ENCODE measurements at regions not wholly inside any gene's neighbourhood (a gene's known extent, or its start where the extent isn't known, plus 50 kb on each side); places are given as distances from the start of the nearest gene placed in this dataset.

GRCh38 chr10:33833566-33833965 lies 499.1 kb upstream of the NRP1 start:
- no peak overlapping the region for H2BK5ac ChIP-seq (ENCODE audit: low read depth, low read length)
- POLR2A ChIA-PET (ENCODE audit: partially characterized antibody) = interaction anchor here (0.7 kb wide), 1 partner anchor 458 kb away, joined by 3 read pairs; no protein-coding TSS in a partner anchor
- no peaks in the 10 kb centered on the region for H3K79me1 ChIP-seq (ENCODE audit: low read depth, low read length)
- CTCF ChIA-PET (ENCODE audit: partially characterized antibody) = interaction anchor here (1.0 kb wide), 1 partner anchor 10 kb away, joined by 3 read pairs; no protein-coding TSS in a partner anchor
- DNase-seq (ENCODE audit: low read depth in 1 of 2, low spot score in 2 of 2) (no peak), FAIRE-seq (no peak)
- H4K8ac ChIP-seq (ENCODE audit: extremely low read depth, insufficient read depth, low read length) = no peak overlapping the region
- H2BK15ac ChIP-seq (ENCODE audit: low read length) = no peak overlapping the region
- no peaks in the 10 kb centered on the region for H3K36me3 ChIP-seq (ENCODE audit: control insufficient read depth in 2 of 4, insufficient read depth in 4 of 4, low read length in 3 of 4)
- H3K27me3 ChIP-seq (replicated peaks in 1 of 4; ENCODE audit: control insufficient read depth in 3 of 4, extremely low read depth in 1 of 4, insufficient read depth in 3 of 4, low read length in 3 of 4) = no peaks in the 10 kb centered on the region
- H2BK20ac ChIP-seq (ENCODE audit: low read length) = no peak overlapping the region
- H3K9me3 ChIP-seq (ENCODE audit: insufficient read depth in 2 of 2, low read depth in 1 of 2, low read length in 1 of 2) = no peaks in the 10 kb centered on the region
- H3K9ac ChIP-seq (replicated peaks in 1 of 4; ENCODE audit: extremely low read depth in 1 of 4, low read depth in 3 of 4, low read length in 3 of 4) = no peak overlapping the region
- no peaks in the 10 kb centered on the region for H3K4me1 ChIP-seq (replicated peaks in 1 of 4; ENCODE audit: control insufficient read depth in 3 of 4, insufficient read depth in 4 of 4, low read length in 3 of 4)
- H3K4ac ChIP-seq (replicated peaks; ENCODE audit: insufficient read length, low read depth, low read length) = no peak overlapping the region
- H2BK12ac ChIP-seq (ENCODE audit: low read depth, low read length) = no peak overlapping the region
- WGBS, 2 experiments (ENCODE audit: extremely low coverage in 1 of 2, insufficient coverage in 1 of 2, insufficient read length in 1 of 2, insufficient replicate concordance in 2 of 2, low coverage in 1 of 2, low lambda C conversion rate in 2 of 2, missing lambda C conversion rate in 1 of 2) = 96% methylated on average over 5 of the region's 5 CpGs; no CpG with 5 or more reads in 1 of the 2 experiments
- no peak overlapping the region for H3K4me3 ChIP-seq (ENCODE audit: extremely low read depth in 1 of 4, insufficient read depth in 2 of 4, low read depth in 3 of 4, low read length in 4 of 4)
- H3K14ac ChIP-seq (ENCODE audit: insufficient read length) = no peak overlapping the region
- no peak overlapping the region for H2AFZ ChIP-seq (ENCODE audit: low read length)
- H4K5ac ChIP-seq (ENCODE audit: insufficient read length, low read depth, low read length) = no peak overlapping the region
- no peak overlapping the region for H4K91ac ChIP-seq (replicated peaks; ENCODE audit: insufficient read length, low read length)
- no peak overlapping the region for H2AK5ac ChIP-seq (ENCODE audit: low read depth, low read length)
- no peak overlapping the region for H3K56ac ChIP-seq (replicated peaks; ENCODE audit: insufficient read length, low read depth, low read length)
- no peak overlapping the region for H2BK120ac ChIP-seq (replicated peaks; ENCODE audit: low read depth, low read length)
- no peak overlapping the region for H3K27ac ChIP-seq (ENCODE audit: low read depth, low read length)
- no peak overlapping the region for H3K23ac ChIP-seq (ENCODE audit: insufficient read length)
- H3K23me2 ChIP-seq (ENCODE audit: low read depth, low read length) = no peaks in the 10 kb centered on the region
- H3K18ac ChIP-seq (ENCODE audit: extremely low read depth, low read length) = no peak overlapping the region
- H3K4me2 ChIP-seq (ENCODE audit: insufficient read depth in 1 of 2, low read depth in 2 of 2, low read length in 2 of 2) = no peak overlapping the region
- H4K20me1 ChIP-seq (replicated peaks in 1 of 2; ENCODE audit: control insufficient read depth in 1 of 2, insufficient read depth in 2 of 2, low read length in 2 of 2) = no peaks in the 10 kb centered on the region
- H3K79me2 ChIP-seq (ENCODE audit: control insufficient read depth in 1 of 2, insufficient read depth in 2 of 2, low read length in 2 of 2) = no peaks in the 10 kb centered on the region
- TF ChIP-seq KDM5A (IDR thresholded peaks at IDR 0.05; ENCODE audit: low read length) (no peak), POLR2A (IDR thresholded peaks at IDR 0.05; ENCODE audit: control extremely low read depth in 1 of 2, low read depth in 2 of 2, low read length in 2 of 2) (no peak), EZH2 (IDR thresholded peaks at IDR 0.05; ENCODE audit: low read depth, low read length, severe bottlenecking) (no peak), HDAC2 (IDR thresholded peaks at IDR 0.05; ENCODE audit: borderline replicate concordance in 1 of 2, low read depth in 2 of 2, low read length in 2 of 2) (no peak), POLR2AphosphoS5 (IDR thresholded peaks at IDR 0.05; ENCODE audit: low read depth, low read length) (no peak), FOSL1 (IDR thresholded peaks at IDR 0.05; ENCODE audit: insufficient read depth, low read depth, low read length) (no peak), BACH1 (IDR thresholded peaks at IDR 0.05; ENCODE audit: low read length) (no peak), CREB1 (IDR thresholded peaks at IDR 0.05) (no peak), GABPA (IDR thresholded peaks at IDR 0.05; ENCODE audit: borderline replicate concordance, insufficient read depth, low read length) (no peak), EGR1 (IDR thresholded peaks at IDR 0.05; ENCODE audit: borderline replicate concordance, low read depth, low read length) (no peak), KDM4A (IDR thresholded peaks at IDR 0.05; ENCODE audit: low read depth, low read length, severe bottlenecking) (no peak), RAD21 (IDR thresholded peaks at IDR 0.05 in 1 of 2, conservative IDR thresholded peaks at IDR 0.05 in 1 of 2; ENCODE audit: low read depth in 2 of 2, low read length in 2 of 2) (no peak), ATF2 (IDR thresholded peaks at IDR 0.05; ENCODE audit: low read length) (no peak)

Measured in H1 (cell line).